OCI-LY7 (cell line): ENCODE measurements at regions not wholly inside any gene's neighbourhood (a gene's known extent, or its start where the extent isn't known, plus 50 kb on each side); places are given as distances from the start of the nearest gene placed in this dataset.

Experiments used
- BruUV-seq: library from RNA; stranded (reverse); fragments of 400-500 nt; replicated peaks from 2 replicates; lab custom pipeline; 2021; lab: Mats Ljungman, UMichigan
- CTCF ChIA-PET: fragments of 300-600 bp; sonication (Branson Sonifier 250); formaldehyde crosslinking; loops from one replicate; lab custom pipeline; 2022; ENCODE audit warnings: antibody characterized with exemption; ENCODE audit not compliant: unreplicated experiment; lab: Charles Lee
- POLR2A ChIA-PET: fragments of 300-600 bp; sonication (Branson Sonifier 250); formaldehyde crosslinking; loops from one replicate; lab custom pipeline; 2022; ENCODE audit warnings: antibody characterized with exemption; lab: Charles Lee
- DNase-seq: peaks from one replicate; pipeline ENCODE4 v3.0.0-alpha.2; 2015; ENCODE audit warnings: low spot score
- H2AFZ ChIP-seq: fragments of 200-600 bp; sonication (generic), shearing (Covaris generic); 2 replicates; pipeline ENCODE4 v1.6.1; 2014; ENCODE audit warnings: mild to moderate bottlenecking, antibody characterized with exemption, low read length, moderate library complexity
- H3K27ac ChIP-seq: fragments of 200-600 bp; sonication (generic); 2 replicates; pipeline ENCODE4 v1.5.1; 2014; ENCODE audit warnings: mixed run types, low read depth, mild to moderate bottlenecking, moderate library complexity, low read length, inconsistent platforms; ENCODE audit not compliant: poor library complexity, severe bottlenecking
- H3K36me3 ChIP-seq: fragments of 200-600 bp; sonication (generic); 2 replicates; pipeline ENCODE4 v1.6.1; 2014; ENCODE audit warnings: mild to moderate bottlenecking, antibody characterized with exemption, low read length, moderate library complexity, mixed read lengths; ENCODE audit not compliant: insufficient read depth
- H3K4me1 ChIP-seq: fragments of 200-600 bp; sonication (generic); 2 replicates; pipeline ENCODE4 v1.5.1; 2014; ENCODE audit warnings: mild to moderate bottlenecking, low read length; ENCODE audit not compliant: insufficient read depth, poor library complexity, severe bottlenecking
- H3K4me2 ChIP-seq: fragments of 200-600 bp; sonication (generic); 2 replicates; pipeline ENCODE4 v1.6.1; 2014; ENCODE audit warnings: mild to moderate bottlenecking, low read length
- H3K4me3 ChIP-seq: fragments of 200-600 bp; sonication (generic); 2 replicates; pipeline ENCODE4 v1.5.1; 2014; ENCODE audit warnings: mild to moderate bottlenecking, low read depth, low read length; ENCODE audit not compliant: poor library complexity, severe bottlenecking
- H3K79me2 ChIP-seq: fragments of 200-600 bp; sonication (generic); 2 replicates; pipeline ENCODE4 v1.6.1; 2016; ENCODE audit warnings: low read depth, mild to moderate bottlenecking, low read length, moderate library complexity, mixed read lengths; ENCODE audit not compliant: insufficient read depth
- H3K9me2 ChIP-seq: fragments of 200-600 bp; sonication (generic); 2 replicates; pipeline ENCODE4 v1.6.1; 2016; ENCODE audit warnings: mild to moderate bottlenecking, low read length, mixed read lengths; ENCODE audit not compliant: insufficient read depth
- H3K9me3 ChIP-seq: fragments of 200-600 bp; sonication (generic); 2 replicates; pipeline ENCODE4 v1.6.1; 2014; ENCODE audit warnings: mild to moderate bottlenecking, mixed run types, low read length, mixed read lengths
- H4K20me1 ChIP-seq: fragments of 200-600 bp; sonication (generic); 2 replicates; pipeline ENCODE4 v1.6.1; 2014; ENCODE audit warnings: mild to moderate bottlenecking, antibody characterized with exemption, low read length, moderate library complexity, mixed read lengths; ENCODE audit not compliant: insufficient read depth
- EZH2phosphoT487 ChIP-seq: fragments of 200-600 bp; sonication (generic); IDR thresholded peaks from 2 replicates; pipeline ENCODE4 v1.6.1; 2018; ENCODE audit warnings: low read depth, borderline replicate concordance, mild to moderate bottlenecking, mixed run types, antibody characterized with exemption, low read length, moderate library complexity, mixed read lengths
- intact Hi-C: fragments of 100-400 bp; cut with micrococcal nuclease; formaldehyde crosslinking; loops from one replicate; pipeline ENCODE4 v1.10.0; 2022; ENCODE audit not compliant: unreplicated experiment
- TF ChIP-seq, protein P1 (sequence below): fragments of 200-600 bp; sonication (generic); conservative IDR thresholded peaks from 2 replicates; pipeline ENCODE4 v1.5.1; 2014; ENCODE audit warnings: mild to moderate bottlenecking, antibody characterized with exemption, low read length, moderate library complexity, mixed read lengths

DNA sequence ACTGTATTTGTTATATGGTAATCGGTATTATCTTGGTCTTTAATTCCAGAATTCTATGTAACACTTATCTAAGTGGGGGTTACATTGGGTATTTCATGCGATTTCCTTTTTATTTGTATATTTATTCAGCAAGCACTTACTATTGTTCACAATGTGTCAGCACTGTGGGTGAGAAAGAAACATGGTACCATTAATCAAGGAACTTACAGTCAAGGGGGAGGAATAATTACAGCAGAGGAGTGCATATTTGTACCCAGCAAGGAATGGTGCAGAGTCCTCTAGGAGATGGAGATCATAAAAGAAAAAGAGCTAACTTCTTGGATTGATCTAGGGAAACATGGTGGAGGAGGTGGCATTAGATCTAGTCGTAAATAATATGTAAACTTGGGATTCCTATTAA, 117.0 kb upstream of the KCNJ16 start:
- intact Hi-C loops: loop anchor here (10.0 kb wide), 1 partner anchor 393 kb away; no protein-coding TSS in a partner anchor
- Histone ChIP-seq H3K4me3 (no peak overlapping the region), H3K27ac (no peak overlapping the region), H3K9me3 (no peaks in the 10 kb centered on the region), H3K79me2 (no peaks in the 10 kb centered on the region), H4K20me1 (no peaks in the 10 kb centered on the region), H3K36me3 (no peaks in the 10 kb centered on the region), H3K9me2 (peaks cover 2% of the 10 kb centered on the region; the same call in 1 of the 2 replicates), H2AFZ (no peak overlapping the region), H3K4me2 (no peak overlapping the region), H3K4me1 (no peaks in the 10 kb centered on the region)
- no peak for DNase-seq
- CTCF ChIA-PET: no interaction called here
- BruUV-seq: no TSS peak
- POLR2A ChIA-PET: no interaction called here
- no peak for TF ChIP-seq EZH2phosphoT487
- TF ChIP-seq, protein P1, sequence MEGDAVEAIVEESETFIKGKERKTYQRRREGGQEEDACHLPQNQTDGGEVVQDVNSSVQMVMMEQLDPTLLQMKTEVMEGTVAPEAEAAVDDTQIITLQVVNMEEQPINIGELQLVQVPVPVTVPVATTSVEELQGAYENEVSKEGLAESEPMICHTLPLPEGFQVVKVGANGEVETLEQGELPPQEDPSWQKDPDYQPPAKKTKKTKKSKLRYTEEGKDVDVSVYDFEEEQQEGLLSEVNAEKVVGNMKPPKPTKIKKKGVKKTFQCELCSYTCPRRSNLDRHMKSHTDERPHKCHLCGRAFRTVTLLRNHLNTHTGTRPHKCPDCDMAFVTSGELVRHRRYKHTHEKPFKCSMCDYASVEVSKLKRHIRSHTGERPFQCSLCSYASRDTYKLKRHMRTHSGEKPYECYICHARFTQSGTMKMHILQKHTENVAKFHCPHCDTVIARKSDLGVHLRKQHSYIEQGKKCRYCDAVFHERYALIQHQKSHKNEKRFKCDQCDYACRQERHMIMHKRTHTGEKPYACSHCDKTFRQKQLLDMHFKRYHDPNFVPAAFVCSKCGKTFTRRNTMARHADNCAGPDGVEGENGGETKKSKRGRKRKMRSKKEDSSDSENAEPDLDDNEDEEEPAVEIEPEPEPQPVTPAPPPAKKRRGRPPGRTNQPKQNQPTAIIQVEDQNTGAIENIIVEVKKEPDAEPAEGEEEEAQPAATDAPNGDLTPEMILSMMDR: no peak

DNA sequence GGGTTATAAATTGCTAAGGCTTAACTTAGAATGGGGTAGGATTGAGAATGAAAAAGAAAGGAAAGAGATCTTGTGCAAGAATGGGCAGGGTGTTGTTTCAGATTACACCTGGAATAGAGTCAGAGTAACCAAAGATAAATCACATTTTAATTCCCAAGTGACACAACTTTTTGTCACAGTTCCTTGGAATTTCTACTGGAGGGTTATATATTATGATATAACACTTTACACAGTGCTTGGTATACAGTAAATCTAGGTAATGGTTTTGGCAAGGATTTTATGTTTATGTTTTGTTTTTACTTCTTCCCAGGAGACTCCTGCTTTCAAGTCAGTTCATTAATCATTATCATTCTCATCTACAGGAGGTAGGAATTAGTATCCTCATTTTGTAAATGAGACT, 115.7 kb upstream of the KCNJ16 start:
- Histone ChIP-seq H3K9me2 (peaks cover 4% of the 10 kb centered on the region; the same call in 1 of the 2 replicates), H3K27ac (no peak overlapping the region), H3K9me3 (no peaks in the 10 kb centered on the region), H3K79me2 (no peaks in the 10 kb centered on the region), H4K20me1 (no peaks in the 10 kb centered on the region), H2AFZ (no peak overlapping the region), H3K4me2 (no peak overlapping the region), H3K4me3 (no peak overlapping the region), H3K36me3 (no peaks in the 10 kb centered on the region), H3K4me1 (no peaks in the 10 kb centered on the region)
- BruUV-seq: no TSS peak
- intact Hi-C loops: loop anchor here (10.0 kb wide), 1 partner anchor 394 kb away; no protein-coding TSS in a partner anchor
- no peak for TF ChIP-seq EZH2phosphoT487
- TF ChIP-seq, protein P1: no peak
- DNase-seq: no peak
- ChIA-PET POLR2A (no interaction called here), CTCF (no interaction called here)

DNA sequence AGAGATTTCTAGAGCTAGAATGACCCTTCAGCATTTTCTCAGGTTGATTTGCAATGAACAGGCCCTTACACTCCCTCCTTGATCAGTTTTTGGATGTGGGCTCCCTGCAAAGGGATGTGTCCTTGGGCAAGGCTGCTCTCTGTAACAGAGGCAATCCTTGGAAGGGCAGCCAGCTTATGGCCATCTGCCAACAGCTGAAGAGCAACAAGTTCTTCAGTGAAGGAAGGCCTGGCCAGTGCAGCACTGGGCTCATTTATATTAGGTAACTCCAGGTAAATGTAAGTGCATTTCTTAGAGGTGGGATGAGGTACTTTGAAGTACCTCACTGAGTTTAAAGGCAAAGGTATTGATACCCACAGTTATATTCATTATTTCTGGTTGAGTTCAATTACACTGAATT, 114.3 kb upstream of the KCNJ16 start:
- Histone ChIP-seq H3K9me2 (peaks cover 4% of the 10 kb centered on the region; the same call in 1 of the 2 replicates), H3K4me2 (no peak overlapping the region), H3K27ac (no peak overlapping the region), H3K9me3 (no peaks in the 10 kb centered on the region), H2AFZ (no peak overlapping the region), H3K36me3 (no peaks in the 10 kb centered on the region), H3K4me3 (no peak overlapping the region), H3K4me1 (no peaks in the 10 kb centered on the region), H4K20me1 (no peaks in the 10 kb centered on the region), H3K79me2 (no peaks in the 10 kb centered on the region)
- DNase-seq: no peak
- ChIA-PET CTCF (no interaction called here), POLR2A (interaction anchor here (0.6 to 1.2 kb wide), 3 partner anchors 9 to 1174 kb away, joined by 3 to 5 read pairs (median 4); no protein-coding TSS in a partner anchor)
- TF ChIP-seq EZH2phosphoT487: no peak
- TF ChIP-seq, protein P1: no peak
- intact Hi-C loops: no loop called here
- BruUV-seq: no TSS peak
